Parathyroid adenoma (tissue), 2 donors: ENCODE measurements at regions not wholly inside any gene's neighbourhood (a gene's known extent, or its start where the extent isn't known, plus 50 kb on each side); places are given as distances from the start of the nearest gene placed in this dataset.

Experiments used
- H2AFZ ChIP-seq: fragments of 300-600 bp; sonication (generic); one replicate; pipeline ENCODE4 v1.7.0; 2017; ENCODE audit warnings: antibody characterized with exemption, mild to moderate bottlenecking
- H3K27ac ChIP-seq: fragments of 300-600 bp; sonication (generic); one replicate; pipeline ENCODE4 v1.7.0; 2017
- H3K27me3 ChIP-seq: fragments of 300-600 bp; sonication (generic); one replicate; pipeline ENCODE4 v1.7.0; 2017; ENCODE audit warnings: low read length; ENCODE audit not compliant: control insufficient read depth, insufficient read depth
- H3K36me3 ChIP-seq: fragments of 300-600 bp; sonication (generic); one replicate; pipeline ENCODE4 v1.7.0; 2017; ENCODE audit warnings: low read length; ENCODE audit not compliant: control insufficient read depth, insufficient read depth
- H3K4me1 ChIP-seq: fragments of 300-600 bp; sonication (generic); one replicate; pipeline ENCODE4 v1.7.0; 2017; ENCODE audit warnings: control low read depth
- H3K4me2 ChIP-seq: fragments of 300-600 bp; sonication (generic); one replicate; pipeline ENCODE4 v1.7.0; 2017; ENCODE audit warnings: low read length
- H3K4me3 ChIP-seq: fragments of 300-600 bp; sonication (generic); one replicate; pipeline ENCODE4 v1.7.0; 2017; ENCODE audit warnings: low read depth, low read length
- H3K79me2 ChIP-seq: fragments of 300-600 bp; sonication (generic); one replicate; pipeline ENCODE4 v1.7.0; 2017; ENCODE audit warnings: control low read depth
- H3K9ac ChIP-seq: fragments of 300-600 bp; sonication (generic); one replicate; pipeline ENCODE4 v1.7.0; 2017; ENCODE audit warnings: mild to moderate bottlenecking
- H3K9me3 ChIP-seq: fragments of 300-600 bp; sonication (generic); one replicate; pipeline ENCODE4 v1.7.0; 2017; ENCODE audit warnings: low read length; ENCODE audit not compliant: control insufficient read depth
- CTCF ChIP-seq: fragments of 300-600 bp; sonication (generic); IDR thresholded peaks from one replicate; pipeline ENCODE4 v1.7.0; 2017; ENCODE audit warnings: antibody characterized with exemption, mild to moderate bottlenecking
- donor health status: primary hyperparathyroidism.

- Histone ChIP-seq H3K4me1 (no peaks in the 10 kb centered on the region), H3K27ac (no peak overlapping the region), H3K9ac (no peak overlapping the region), H3K4me2 (no peak overlapping the region), H2AFZ (no peak overlapping the region), H3K36me3 (no peaks in the 10 kb centered on the region), H3K9me3 (no peaks in the 10 kb centered on the region), H3K4me3 (no peak overlapping the region), H3K27me3 (no peaks in the 10 kb centered on the region), H3K79me2 (no peaks in the 10 kb centered on the region)
- no peak for TF ChIP-seq CTCF
Observed at GRCh38 chr15:77684341-77685081, 51.8 kb upstream of the LINGO1 start.

- Histone ChIP-seq H2AFZ (no peak overlapping the region), H3K4me1 (no peaks in the 10 kb centered on the region), H3K9ac (no peak overlapping the region), H3K27ac (no peak overlapping the region), H3K4me2 (no peak overlapping the region), H3K27me3 (no peaks in the 10 kb centered on the region), H3K79me2 (no peaks in the 10 kb centered on the region), H3K4me3 (no peak overlapping the region), H3K36me3 (no peaks in the 10 kb centered on the region), H3K9me3 (no peaks in the 10 kb centered on the region)
- TF ChIP-seq CTCF, result no peak
Observed at GRCh38 chr15:77682564-77682963, 49.9 kb upstream of the LINGO1 start.
